Lower lobe of right lung (tissue), 2 donors: ENCODE measurements at regions not wholly inside any gene's neighbourhood (a gene's known extent, or its start where the extent isn't known, plus 50 kb on each side); places are given as distances from the start of the nearest gene placed in this dataset.
A peak's percentile ranks its signal among the peaks of the same experiment; 100 is the strongest.

Experiments used
- ATAC-seq, 2 donors: fragments of 200-7000 bp; cut with Tn5 transposase; one replicate each; pipeline ENCODE4 v1.9.1; 2020 to 2022; ENCODE audit warnings: mild to moderate bottlenecking in 2 of 2, moderate library complexity in 2 of 2
- DNase-seq: peaks from one replicate; pipeline ENCODE4 v3.0.0-alpha.2; 2020
- H3K27ac ChIP-seq: fragments of 200-600 bp; one replicate; pipeline ENCODE4 v1.8.0; 2022
- H3K27me3 ChIP-seq: fragments of 200-600 bp; one replicate; pipeline ENCODE4 v1.8.0; 2022; ENCODE audit warnings: low read depth
- H3K36me3 ChIP-seq: fragments of 200-600 bp; one replicate; pipeline ENCODE4 v1.8.0; 2022; ENCODE audit warnings: mild to moderate bottlenecking
- H3K4me1 ChIP-seq: fragments of 200-600 bp; one replicate; pipeline ENCODE4 v1.8.0; 2022
- H3K4me3 ChIP-seq: fragments of 200-600 bp; one replicate; pipeline ENCODE4 v1.8.0; 2022; ENCODE audit warnings: mild to moderate bottlenecking
- H3K9me3 ChIP-seq: fragments of 200-600 bp; one replicate; pipeline ENCODE4 v1.8.0; 2022
- intact Hi-C: fragments of 100-400 bp; cut with DNase I; formaldehyde crosslinking; loops from one replicate; pipeline ENCODE4 v1.11.0; 2022
- TF ChIP-seq, protein P1 (sequence below): fragments of 200-600 bp; IDR thresholded peaks from one replicate; pipeline ENCODE4 v1.8.0; 2022; ENCODE audit warnings: antibody characterized with exemption, mild to moderate bottlenecking
- donor health status: DM: no; HTN: yes; CAD: no; lungs with severe emphysema.

DNA sequence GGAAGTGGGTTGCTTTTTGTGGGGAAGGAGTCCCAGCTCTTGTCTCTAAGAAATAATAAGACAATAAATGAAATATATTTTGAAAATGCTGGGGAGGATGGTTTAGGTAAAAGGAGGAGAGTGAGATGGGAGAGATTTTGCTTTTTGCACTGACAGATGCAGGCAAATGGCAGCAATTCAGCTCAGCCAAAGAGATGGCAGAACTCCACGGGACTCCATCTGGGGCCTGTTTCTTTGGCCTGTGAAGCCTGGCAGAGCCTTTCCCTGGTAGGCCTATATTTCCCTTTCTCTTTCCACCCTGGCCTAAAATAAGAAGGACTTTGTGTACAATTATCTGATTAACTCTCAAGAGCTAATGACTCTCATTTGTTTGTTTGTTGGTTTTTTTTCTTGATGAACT is 1525.1 kb downstream of the CDH11 start:
- Histone ChIP-seq H3K27me3 (no peaks in the 10 kb centered on the region), H3K27ac (no peak overlapping the region), H3K4me3 (no peak overlapping the region), H3K4me1 (no peaks in the 10 kb centered on the region), H3K9me3 (no peaks in the 10 kb centered on the region), H3K36me3 (no peaks in the 10 kb centered on the region)
- DNase-seq: no peak
- TF ChIP-seq, protein P1, sequence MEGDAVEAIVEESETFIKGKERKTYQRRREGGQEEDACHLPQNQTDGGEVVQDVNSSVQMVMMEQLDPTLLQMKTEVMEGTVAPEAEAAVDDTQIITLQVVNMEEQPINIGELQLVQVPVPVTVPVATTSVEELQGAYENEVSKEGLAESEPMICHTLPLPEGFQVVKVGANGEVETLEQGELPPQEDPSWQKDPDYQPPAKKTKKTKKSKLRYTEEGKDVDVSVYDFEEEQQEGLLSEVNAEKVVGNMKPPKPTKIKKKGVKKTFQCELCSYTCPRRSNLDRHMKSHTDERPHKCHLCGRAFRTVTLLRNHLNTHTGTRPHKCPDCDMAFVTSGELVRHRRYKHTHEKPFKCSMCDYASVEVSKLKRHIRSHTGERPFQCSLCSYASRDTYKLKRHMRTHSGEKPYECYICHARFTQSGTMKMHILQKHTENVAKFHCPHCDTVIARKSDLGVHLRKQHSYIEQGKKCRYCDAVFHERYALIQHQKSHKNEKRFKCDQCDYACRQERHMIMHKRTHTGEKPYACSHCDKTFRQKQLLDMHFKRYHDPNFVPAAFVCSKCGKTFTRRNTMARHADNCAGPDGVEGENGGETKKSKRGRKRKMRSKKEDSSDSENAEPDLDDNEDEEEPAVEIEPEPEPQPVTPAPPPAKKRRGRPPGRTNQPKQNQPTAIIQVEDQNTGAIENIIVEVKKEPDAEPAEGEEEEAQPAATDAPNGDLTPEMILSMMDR: no peak
- ATAC-seq: no peak
- intact Hi-C loops: no loop called here

DNA sequence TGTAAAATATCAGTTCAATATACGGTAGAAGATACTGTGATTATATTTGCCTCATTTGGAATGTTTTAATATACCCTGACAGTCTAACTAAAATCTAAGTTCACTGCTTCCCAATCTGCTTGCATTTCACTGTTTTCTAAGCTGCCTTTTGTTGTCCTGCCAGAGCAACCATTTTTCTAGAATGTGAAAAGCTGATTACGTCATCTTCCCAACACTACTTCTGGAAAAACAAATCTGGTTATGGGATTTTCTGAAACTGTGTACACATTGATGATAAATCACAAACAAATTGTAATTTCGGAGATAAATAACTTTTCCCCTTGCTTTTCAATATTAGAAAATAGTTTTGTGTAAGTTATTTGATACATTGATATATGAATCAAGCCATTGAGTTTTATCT is 1529.0 kb downstream of the CDH11 start:
- Histone ChIP-seq H3K27me3 (no peaks in the 10 kb centered on the region), H3K9me3 (no peaks in the 10 kb centered on the region), H3K27ac (no peak overlapping the region), H3K4me1 (no peaks in the 10 kb centered on the region), H3K4me3 (no peak overlapping the region), H3K36me3 (no peaks in the 10 kb centered on the region)
- intact Hi-C loops: no loop called here
- DNase-seq (no peak), ATAC-seq (no peak)
- TF ChIP-seq, protein P1: no peak

DNA sequence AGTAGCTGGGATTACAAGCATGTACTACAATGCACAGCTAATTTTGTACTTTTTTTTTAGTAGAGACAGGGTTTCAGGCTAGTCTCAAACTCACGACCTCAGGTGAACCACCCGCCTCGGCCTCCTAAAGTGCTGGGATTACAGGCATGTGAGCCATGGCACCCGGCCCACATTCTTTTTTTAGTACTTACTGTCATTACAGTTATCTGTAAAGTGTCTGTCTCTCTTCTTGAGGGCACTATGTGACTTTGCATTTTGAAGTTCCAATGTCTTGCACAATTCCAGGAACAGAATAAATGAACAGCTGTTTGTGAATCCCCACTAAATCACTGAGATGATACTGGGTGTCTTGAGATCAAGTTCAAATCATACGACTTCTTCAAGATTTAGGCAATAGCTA is 1540.3 kb downstream of the CDH11 start:
- TF ChIP-seq, protein P1: no peak
- peak in 1 of 2 donors; percentile 23 for ATAC-seq
- no peak for DNase-seq
- Histone ChIP-seq H3K4me1 (no peaks in the 10 kb centered on the region), H3K27me3 (no peaks in the 10 kb centered on the region), H3K9me3 (no peaks in the 10 kb centered on the region), H3K27ac (no peak overlapping the region), H3K4me3 (no peak overlapping the region), H3K36me3 (no peaks in the 10 kb centered on the region)
- intact Hi-C loops: no loop called here

DNA sequence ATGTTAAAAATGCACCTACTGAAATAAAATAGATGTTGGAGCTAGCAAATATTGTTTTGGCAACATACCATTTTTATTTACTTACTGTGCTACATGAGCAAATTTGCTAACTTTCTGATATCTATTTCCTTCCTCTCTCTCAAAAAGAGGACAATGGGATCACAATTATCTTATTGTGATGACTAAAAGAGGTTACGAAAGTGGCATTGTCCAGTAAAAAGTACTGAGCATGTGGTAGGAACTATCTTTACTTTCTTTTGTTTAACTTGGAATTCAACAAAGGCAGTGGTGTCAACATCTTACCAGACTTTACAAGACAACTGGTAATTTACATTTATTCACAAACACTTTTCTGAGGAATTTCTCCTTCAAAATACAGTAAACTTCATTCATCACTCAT is 1542.6 kb upstream of the CDH8 start:
- no peak overlapping the region for H3K4me3 ChIP-seq
- no peaks in the 10 kb centered on the region for H3K36me3 ChIP-seq
- intact Hi-C loops: no loop called here
- H3K9me3 ChIP-seq: no peaks in the 10 kb centered on the region
- TF ChIP-seq, protein P1: no peak
- DNase-seq (no peak), ATAC-seq (no peak)
- H3K4me1 ChIP-seq: no peaks in the 10 kb centered on the region
- no peaks in the 10 kb centered on the region for H3K27me3 ChIP-seq
- no peak overlapping the region for H3K27ac ChIP-seq

DNA sequence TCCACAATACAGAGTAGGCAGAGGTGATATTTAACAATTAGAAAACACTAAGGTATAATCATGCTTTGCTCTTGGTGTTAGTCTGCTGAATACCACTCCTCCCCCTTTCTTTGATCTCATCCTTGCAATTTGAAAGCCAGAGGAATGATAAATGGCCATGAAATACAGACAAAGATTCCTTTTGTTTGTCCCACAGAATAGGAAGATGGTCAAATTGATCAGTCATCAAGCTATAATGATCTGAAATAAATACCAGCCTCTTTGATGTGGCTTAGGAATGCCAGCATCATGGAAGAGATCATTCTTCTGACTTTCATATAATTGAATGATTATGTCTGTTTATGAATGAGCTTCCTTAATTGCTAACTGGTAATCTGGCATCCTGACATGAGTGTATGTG is 1541.7 kb upstream of the CDH8 start:
- Histone ChIP-seq H3K36me3 (no peaks in the 10 kb centered on the region), H3K27ac (no peak overlapping the region), H3K9me3 (no peaks in the 10 kb centered on the region), H3K4me3 (no peak overlapping the region), H3K27me3 (no peaks in the 10 kb centered on the region), H3K4me1 (no peaks in the 10 kb centered on the region)
- DNase-seq: no peak
- no peak for ATAC-seq
- intact Hi-C loops: no loop called here
- TF ChIP-seq, protein P1: no peak

DNA sequence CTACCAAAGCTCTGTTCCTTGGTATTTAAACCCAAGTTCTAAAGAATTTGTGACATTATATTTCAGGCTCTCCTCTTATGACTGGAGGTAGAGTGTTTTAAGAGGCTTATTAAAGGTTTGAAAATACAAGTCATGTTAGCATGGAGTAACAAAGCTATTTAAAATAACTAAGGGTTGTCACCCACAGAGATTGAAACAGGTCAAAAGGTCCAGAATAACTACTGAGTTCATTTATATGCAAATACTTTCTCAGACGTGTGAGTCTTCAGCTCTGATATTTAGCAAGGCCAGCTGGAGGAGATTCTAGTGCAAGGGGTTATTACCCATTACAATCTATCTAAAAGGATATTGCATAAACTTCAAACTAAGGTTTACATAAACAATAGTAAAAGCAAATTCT is 1538.8 kb upstream of the CDH8 start:
- Histone ChIP-seq H3K4me3 (no peak overlapping the region), H3K4me1 (no peaks in the 10 kb centered on the region), H3K27me3 (no peaks in the 10 kb centered on the region), H3K27ac (no peak overlapping the region), H3K9me3 (no peaks in the 10 kb centered on the region), H3K36me3 (no peaks in the 10 kb centered on the region)
- intact Hi-C loops: no loop called here
- ATAC-seq (no peak), DNase-seq (no peak)
- TF ChIP-seq, protein P1: no peak
